HG03457 (cell line): ENCODE measurements at regions not wholly inside any gene's neighbourhood (a gene's known extent, or its start where the extent isn't known, plus 50 kb on each side); places are given as distances from the start of the nearest gene placed in this dataset.

Source experiments
- ATAC-seq: cut with Tn5 transposase; IDR thresholded peaks from one replicate; pipeline ENCODE4 v1.9.1; 2021; ENCODE audit warnings: moderate number of reproducible peaks; ENCODE audit not compliant: unreplicated experiment

DNA sequence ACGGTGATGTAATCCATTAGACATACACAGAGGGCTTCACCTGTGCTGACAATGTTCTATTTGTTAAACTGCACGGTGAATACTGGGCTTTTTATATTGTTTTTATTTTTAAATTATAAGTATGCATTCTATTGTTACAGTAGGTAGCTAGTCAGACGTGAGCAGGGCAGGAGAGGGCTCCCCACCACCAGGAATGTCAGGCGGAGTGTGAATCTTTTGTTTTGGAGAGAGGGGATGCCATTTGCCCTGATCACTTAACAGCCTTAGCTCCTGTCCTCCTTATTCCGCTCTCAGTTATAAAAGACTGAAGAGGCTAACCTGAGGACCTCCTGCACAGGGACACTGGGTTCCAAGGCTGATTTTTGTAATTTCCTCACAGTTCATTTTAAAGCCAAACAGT lies 151.6 kb upstream of the TAPT1 start:
- ATAC-seq: no peak

DNA sequence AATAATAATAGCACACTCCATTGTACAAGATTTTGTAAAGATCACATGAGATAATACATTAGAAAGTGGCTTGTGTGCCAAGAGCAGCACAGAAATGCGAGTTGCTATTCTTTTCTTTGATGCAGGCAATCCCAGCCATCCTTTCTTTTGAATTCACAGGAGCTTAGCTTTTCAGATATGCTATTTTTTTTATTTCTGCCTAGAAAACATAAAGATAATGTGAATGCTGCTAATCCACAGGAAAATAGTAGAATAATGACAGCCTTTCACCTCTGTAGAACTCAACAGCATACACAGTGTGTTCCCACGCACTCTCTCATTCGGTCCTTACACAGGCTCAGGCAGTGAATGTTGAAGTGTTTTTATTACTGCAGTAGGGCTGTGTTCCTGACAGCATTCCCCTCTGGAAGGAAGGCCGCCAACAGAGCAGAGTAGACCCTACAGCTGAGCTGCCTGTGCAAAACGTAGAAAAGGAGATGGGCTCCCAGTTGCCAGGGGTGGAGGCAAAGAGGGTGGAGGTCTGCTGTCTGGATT lies 138.8 kb upstream of the TAPT1 start:
- no peak for ATAC-seq

DNA sequence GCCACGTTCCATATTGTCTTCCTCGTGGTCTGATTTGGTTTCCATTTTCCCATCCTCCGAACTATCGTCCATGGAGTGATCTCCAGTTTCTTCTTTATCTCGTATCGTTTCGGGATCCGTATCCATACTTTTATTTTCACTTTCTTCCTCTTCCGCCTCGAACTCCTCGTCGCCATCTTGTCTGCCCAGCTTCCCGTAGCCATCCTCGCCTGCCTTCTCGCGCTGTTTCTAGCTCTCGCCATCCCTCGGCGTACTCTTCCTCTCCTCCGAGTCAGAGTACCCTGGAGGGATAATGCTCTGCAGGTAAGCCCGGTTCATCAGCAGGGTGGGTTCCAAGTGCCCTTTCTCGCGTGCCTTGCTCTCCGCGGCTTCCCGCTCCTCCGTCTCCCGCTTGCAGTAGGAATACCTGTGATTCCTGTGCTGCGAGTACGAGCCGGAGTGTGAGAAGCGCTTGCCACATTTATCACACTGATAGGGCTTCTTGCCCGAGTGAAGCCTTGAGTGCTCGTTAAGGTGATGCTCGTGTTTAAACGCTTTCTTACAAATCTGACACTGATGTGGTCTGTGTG lies 134.5 kb upstream of the TAPT1 start:
- no peak for ATAC-seq

GRCh38 chr4:16353165-16353564 lies 126.9 kb upstream of the TAPT1 start:
- no peak for ATAC-seq

DNA sequence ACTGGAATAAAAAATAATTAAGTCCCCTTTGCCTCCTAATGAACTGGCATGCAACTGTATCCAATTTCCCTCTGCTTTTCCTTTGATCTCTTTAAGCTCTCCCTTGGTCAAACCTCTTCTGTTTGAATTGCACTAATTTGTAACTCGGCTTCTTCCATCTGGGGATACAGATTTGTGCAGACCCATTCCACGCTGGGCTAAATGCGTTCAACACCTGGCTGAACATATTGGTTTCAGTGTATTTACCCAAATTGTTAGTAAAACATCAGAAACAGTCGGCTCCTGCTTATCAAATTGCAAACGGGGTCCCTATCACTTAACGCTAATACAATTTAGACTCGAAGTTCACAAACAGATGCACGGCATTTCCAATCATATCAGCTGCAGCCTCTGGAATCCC lies 124.9 kb upstream of the TAPT1 start:
- ATAC-seq: no peak

GRCh38 chr4:16344853-16345252 lies 118.6 kb upstream of the TAPT1 start:
- ATAC-seq: no peak

DNA sequence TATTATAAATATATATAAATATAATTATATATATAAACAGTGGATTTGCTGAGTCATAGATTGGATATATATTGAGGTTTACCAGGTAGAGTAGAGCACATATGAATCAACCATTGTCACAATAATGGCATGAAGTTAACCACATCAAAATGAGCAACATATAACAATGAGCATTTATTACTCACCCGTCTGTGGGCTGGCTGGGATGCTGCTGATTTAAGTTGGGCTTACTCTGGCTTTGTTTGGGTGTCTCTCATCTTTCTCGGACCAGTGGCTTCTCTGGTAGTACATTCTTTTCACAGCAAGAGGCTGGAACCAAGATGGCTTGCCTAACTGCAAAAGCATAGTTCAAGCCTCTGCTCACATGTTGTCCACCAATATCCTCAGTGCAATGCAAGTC lies 111.7 kb upstream of the TAPT1 start:
- no peak for ATAC-seq

- no peak for ATAC-seq
These were observed 108.3 kb upstream of the TAPT1 start for GRCh38 chr4:16334601-16335000.

DNA sequence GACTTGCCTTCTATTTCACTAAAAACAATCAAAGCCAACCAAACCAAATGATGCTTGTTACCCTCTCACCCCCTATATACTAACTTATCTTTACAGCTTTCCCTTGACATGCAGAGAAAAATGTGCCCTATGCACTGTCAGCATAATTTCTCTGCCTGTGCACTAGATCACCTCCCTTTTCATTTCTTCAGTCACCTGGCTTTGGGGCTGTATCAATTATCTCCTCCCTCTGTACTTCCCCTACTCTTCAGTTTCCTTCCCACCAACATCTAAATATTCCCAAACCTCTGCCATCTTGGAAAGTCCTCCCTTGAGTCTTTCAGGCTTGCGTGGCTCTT lies 103.5 kb upstream of the TAPT1 start:
- ATAC-seq: no peak

DNA sequence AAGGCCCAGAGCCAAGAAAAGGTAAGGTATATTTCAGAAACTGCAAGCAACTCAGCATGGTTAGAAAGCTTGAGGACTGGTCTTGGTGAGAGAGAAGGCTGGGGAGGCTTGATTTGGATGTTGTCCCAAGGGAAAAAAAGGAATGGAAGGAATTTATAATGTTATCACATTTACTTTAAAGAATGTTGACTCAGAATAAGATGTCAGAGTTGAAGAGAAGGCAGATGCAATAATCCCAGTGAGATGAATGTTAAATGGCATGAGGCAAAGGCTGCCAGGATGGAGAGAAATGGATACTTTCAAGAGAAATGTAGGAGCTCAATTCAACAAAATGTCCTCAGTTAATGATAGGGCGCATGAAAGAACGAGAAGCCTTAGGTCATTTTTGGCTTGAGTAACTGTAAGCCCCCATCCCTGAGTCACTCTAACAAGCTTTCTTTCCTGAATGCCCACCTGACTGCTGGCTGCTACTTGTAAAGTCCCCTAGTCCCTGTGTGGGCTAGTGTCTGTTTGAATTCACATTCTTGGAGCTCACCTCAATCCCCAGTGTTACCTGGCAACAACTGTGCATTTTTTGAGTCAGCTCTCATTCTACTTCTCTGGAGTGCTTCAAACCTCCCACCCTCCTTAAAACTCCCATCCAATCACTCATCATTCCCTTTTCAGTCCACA lies 103.0 kb upstream of the TAPT1 start:
- no peak for ATAC-seq

- no peak for ATAC-seq
These were observed 95.9 kb upstream of the TAPT1 start for GRCh38 chr4:16322183-16322582.

DNA sequence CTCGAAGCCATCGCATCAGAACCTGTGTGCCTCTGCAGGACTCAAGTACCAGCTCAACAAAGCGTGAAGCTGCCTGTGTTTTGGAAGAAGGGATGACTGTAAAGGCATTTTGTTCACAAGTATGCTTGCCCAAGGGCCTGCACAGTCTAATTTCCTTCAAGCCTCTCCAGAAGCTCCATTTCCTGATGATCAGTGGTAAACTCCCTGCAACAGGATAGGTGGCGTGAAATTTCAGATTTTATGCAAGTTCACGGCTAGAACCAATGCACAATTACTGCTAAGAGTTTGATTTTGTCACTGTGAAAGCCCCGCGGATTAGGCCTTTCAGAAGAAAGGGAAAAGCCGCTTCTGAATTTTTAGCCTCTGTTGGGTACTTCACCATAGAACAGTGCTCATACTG lies 89.2 kb upstream of the TAPT1 start:
- no peak for ATAC-seq

GRCh38 chr4:16310606-16311005 lies 84.3 kb upstream of the TAPT1 start:
- no peak for ATAC-seq

DNA sequence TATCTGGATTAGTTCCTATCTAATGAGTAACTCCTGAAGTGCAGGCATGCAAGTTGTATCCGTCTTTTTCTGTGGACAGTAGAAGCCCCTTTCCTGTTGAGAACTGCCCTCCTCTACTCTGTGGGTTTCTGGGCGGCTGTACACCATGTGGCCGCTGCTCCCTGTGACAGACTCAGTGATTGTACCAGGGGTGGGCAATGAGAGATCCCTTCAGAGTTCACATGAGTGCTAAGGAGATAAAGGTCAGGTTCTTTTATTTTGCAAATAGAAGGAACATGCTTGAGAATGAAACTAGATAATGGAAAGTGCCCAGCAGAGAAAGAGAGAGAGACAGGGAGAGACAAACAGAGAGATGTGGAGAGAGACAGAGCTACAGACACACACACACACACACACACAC lies 76.4 kb upstream of the TAPT1 start:
- ATAC-seq: no peak

- ATAC-seq: no peak
These were observed 70.7 kb upstream of the TAPT1 start for GRCh38 chr4:16297003-16297402.

DNA sequence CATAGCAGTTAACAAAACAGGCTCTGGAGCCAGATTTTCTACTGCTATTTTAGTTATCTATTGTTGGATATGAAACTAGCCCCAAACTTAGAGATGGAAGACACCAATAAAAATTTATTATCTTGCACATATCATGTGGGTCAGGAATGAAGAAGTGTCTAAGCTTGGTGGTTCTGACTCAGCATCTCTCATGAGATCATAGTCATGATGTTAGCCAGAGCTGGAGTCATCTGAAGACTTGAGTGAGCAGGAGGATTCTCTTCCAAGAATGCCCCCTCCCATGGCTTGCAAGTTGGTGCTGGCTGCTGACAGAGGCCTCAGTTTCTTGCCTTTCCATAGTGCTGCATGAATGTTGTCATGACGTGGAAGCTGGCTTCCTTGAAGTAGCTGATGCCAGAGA lies 68.2 kb upstream of the TAPT1 start:
- no peak for ATAC-seq

GRCh38 chr4:16293210-16293838 lies 67.1 kb upstream of the TAPT1 start:
- ATAC-seq: no peak

- no peak for ATAC-seq
These were observed 66.3 kb upstream of the TAPT1 start for GRCh38 chr4:16292585-16292984.

GRCh38 chr4:16290681-16291420 lies 64.6 kb upstream of the TAPT1 start:
- ATAC-seq: no peak

- ATAC-seq: no peak
These were observed 63.8 kb upstream of the TAPT1 start for GRCh38 chr4:16289897-16290554.

DNA sequence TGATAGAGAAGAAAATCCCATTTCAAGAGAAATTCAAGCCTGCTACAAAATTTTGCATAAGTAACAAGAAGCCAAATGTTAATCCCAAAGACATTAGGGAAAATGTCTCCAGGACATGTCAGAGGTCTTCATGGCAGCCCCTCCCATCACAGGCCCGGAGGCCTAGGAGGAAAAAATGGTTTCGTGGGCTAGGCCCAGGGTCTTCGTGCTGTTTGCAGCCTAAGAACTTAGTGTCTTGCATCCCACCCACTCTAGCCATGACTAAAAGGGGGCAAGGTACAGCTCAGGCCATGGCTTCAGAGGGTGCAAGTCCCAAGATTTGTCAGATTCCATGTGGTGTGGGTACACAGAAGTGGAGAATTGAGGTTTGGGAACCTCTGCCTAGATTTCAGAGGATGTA lies 57.8 kb upstream of the TAPT1 start:
- no peak for ATAC-seq
